ENCODE measurements at regions not wholly inside any gene's neighbourhood (a gene's known extent, or its start where the extent isn't known, plus 50 kb on each side); places are given as distances from the start of the nearest gene placed in this dataset.

DNA sequence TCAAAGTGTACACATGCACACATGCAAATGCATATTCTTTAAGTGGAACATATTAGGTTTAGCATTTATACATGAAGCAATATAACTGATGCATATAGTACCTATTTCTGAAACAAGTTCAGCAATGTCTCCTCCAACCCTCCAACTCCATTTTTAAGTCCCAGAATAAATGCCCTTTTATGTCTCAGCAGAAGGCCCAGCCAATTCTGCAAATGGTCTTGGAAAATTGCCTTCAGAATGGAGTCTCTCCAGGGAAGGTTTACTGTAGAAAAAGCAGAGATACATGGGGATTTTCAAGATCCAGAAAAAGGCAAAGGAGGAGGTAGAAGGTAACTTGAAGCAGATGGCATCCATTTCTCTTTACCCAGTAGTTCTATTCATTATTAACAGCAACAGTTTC is 633.3 kb downstream of the MAFB start:
- TF ChIP-seq, protein P1, sequence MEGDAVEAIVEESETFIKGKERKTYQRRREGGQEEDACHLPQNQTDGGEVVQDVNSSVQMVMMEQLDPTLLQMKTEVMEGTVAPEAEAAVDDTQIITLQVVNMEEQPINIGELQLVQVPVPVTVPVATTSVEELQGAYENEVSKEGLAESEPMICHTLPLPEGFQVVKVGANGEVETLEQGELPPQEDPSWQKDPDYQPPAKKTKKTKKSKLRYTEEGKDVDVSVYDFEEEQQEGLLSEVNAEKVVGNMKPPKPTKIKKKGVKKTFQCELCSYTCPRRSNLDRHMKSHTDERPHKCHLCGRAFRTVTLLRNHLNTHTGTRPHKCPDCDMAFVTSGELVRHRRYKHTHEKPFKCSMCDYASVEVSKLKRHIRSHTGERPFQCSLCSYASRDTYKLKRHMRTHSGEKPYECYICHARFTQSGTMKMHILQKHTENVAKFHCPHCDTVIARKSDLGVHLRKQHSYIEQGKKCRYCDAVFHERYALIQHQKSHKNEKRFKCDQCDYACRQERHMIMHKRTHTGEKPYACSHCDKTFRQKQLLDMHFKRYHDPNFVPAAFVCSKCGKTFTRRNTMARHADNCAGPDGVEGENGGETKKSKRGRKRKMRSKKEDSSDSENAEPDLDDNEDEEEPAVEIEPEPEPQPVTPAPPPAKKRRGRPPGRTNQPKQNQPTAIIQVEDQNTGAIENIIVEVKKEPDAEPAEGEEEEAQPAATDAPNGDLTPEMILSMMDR (conservative IDR thresholded peaks at IDR 0.05; ENCODE audit: low read depth, low read length) = no peak
- TF ChIP-seq EZH2 (IDR thresholded peaks at IDR 0.05; ENCODE audit: low read length, unreplicated experiment) = no peak
- TF ChIP-seq EZH2phosphoT487 (IDR thresholded peaks at IDR 0.05; ENCODE audit: borderline replicate concordance, low read length) = no peak
